ENCODE measurements at regions not wholly inside any gene's neighbourhood (a gene's known extent, or its start where the extent isn't known, plus 50 kb on each side); places are given as distances from the start of the nearest gene placed in this dataset.

DNA sequence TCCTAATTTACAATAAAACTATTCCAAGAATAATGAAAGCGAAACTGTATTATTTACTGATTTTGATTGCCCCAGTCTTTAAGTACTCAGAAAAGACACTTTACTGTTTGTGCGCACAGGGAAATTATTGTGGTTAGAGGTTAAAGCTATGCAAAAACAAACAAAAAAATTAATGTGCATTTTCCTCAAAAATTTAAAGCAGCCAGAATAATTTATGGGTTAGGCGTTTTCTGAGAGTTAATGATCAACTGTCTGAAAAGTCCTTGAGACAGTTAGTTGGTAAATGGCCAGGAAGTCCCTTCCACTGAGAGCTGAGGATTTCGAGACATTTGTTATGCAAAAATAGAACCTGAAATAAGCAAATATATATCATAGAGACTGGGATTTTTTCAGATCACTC lies 143.3 kb downstream of the IRS1 start:
- no peaks in the 10 kb centered on the region for H3K36me3 Mint-ChIP-seq (ENCODE audit: insufficient read depth in 1 of 3, low read depth in 3 of 3)
- WGBS (ENCODE audit: extremely low coverage, insufficient read length, low lambda C conversion rate), result no CpG with 5 or more reads among the region's 4 CpGs
- Histone ChIP-seq H4K20me1 (ENCODE audit: control insufficient read depth, insufficient read depth, insufficient read length) (no peaks in the 10 kb centered on the region), H2BK5ac (ENCODE audit: insufficient read length, low read length) (no peak overlapping the region), H2AK5ac (ENCODE audit: insufficient read length, low read length) (no peak overlapping the region), H3K79me1 (ENCODE audit: insufficient read depth, low read depth, low read length, poor library complexity, severe bottlenecking) (no peaks in the 10 kb centered on the region), H4K8ac (replicated peaks; ENCODE audit: insufficient read length, low read depth, low read length) (no peak overlapping the region), H3K23me2 (ENCODE audit: insufficient read length, low read depth, low read length, poor library complexity, severe bottlenecking) (no peaks in the 10 kb centered on the region), H2BK120ac (ENCODE audit: low read depth, low read length, poor library complexity, severe bottlenecking) (no peak overlapping the region), H3K14ac (ENCODE audit: insufficient read depth, low read length) (no peak overlapping the region), H2BK15ac (ENCODE audit: low read depth, low read length) (no peak overlapping the region), H3K79me2 (ENCODE audit: insufficient read depth, low read length) (no peaks in the 10 kb centered on the region), H3T11ph (ENCODE audit: low read length) (no peak overlapping the region), H3K18ac (ENCODE audit: insufficient read length, low read depth, low read length) (no peak overlapping the region), H4K91ac (ENCODE audit: insufficient read length, low read depth, low read length) (no peak overlapping the region), H3K4me2 (ENCODE audit: insufficient read depth, insufficient read length, low read length) (no peak overlapping the region), H3K23ac (ENCODE audit: insufficient read length, low read depth, low read length) (no peak overlapping the region), H3K9me3 (ENCODE audit: control insufficient read depth, low read depth, low read length) (no peaks in the 10 kb centered on the region), H3K4me1 (ENCODE audit: insufficient read depth, low read length) (no peaks in the 10 kb centered on the region), H2BK20ac (ENCODE audit: low read depth, low read length, poor library complexity, severe bottlenecking) (no peak overlapping the region), H3K27me3 (ENCODE audit: insufficient read depth, low read length) (no peaks in the 10 kb centered on the region), H4K5ac (ENCODE audit: insufficient read length, low read depth, low read length) (no peak overlapping the region), H2BK12ac (ENCODE audit: insufficient read length, low read depth, low read length) (no peak overlapping the region), H3K56ac (ENCODE audit: insufficient read length, low read depth, low read length) (no peak overlapping the region), H3K4ac (ENCODE audit: low read depth, low read length) (no peak overlapping the region), H3K27ac (ENCODE audit: insufficient read length, low read depth, low read length) (no peak overlapping the region), H2AFZ (ENCODE audit: low read length) (no peak overlapping the region), H3K9ac (ENCODE audit: extremely low read depth, insufficient read length, low read length) (no peak overlapping the region)
- H3K4me3 Mint-ChIP-seq, result no peak overlapping the region
- H3K4me1 Mint-ChIP-seq, result peaks cover 2% of the 10 kb centered on the region in 2 experiments
- DNase-seq, result no peak
- TF ChIP-seq, protein P1, sequence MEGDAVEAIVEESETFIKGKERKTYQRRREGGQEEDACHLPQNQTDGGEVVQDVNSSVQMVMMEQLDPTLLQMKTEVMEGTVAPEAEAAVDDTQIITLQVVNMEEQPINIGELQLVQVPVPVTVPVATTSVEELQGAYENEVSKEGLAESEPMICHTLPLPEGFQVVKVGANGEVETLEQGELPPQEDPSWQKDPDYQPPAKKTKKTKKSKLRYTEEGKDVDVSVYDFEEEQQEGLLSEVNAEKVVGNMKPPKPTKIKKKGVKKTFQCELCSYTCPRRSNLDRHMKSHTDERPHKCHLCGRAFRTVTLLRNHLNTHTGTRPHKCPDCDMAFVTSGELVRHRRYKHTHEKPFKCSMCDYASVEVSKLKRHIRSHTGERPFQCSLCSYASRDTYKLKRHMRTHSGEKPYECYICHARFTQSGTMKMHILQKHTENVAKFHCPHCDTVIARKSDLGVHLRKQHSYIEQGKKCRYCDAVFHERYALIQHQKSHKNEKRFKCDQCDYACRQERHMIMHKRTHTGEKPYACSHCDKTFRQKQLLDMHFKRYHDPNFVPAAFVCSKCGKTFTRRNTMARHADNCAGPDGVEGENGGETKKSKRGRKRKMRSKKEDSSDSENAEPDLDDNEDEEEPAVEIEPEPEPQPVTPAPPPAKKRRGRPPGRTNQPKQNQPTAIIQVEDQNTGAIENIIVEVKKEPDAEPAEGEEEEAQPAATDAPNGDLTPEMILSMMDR (conservative IDR thresholded peaks at IDR 0.05), result no peak
- H3K27ac Mint-ChIP-seq, result no peak overlapping the region
- peaks cover 0 to 2% of the 10 kb centered on the region in 2 experiments; a peak in 2 of 5 replicates for H3K9me3 Mint-ChIP-seq
- H3K27me3 Mint-ChIP-seq (ENCODE audit: low read depth), result no peaks in the 10 kb centered on the region

Measured in H9 (cell line).